ENCODE measurements at regions not wholly inside any gene's neighbourhood (a gene's known extent, or its start where the extent isn't known, plus 50 kb on each side); places are given as distances from the start of the nearest gene placed in this dataset.

- no peak for TF ChIP-seq CTCF (IDR thresholded peaks at IDR 0.05)
- TF ChIP-seq POLR2A (IDR thresholded peaks at IDR 0.05), result no peak
Measured at GRCh38 chr6:51513891-51514747, 573.3 kb downstream of the PKHD1 start.

Data from heart left ventricle (tissue), 13 donors.